Liver (tissue), 8 donors: ENCODE measurements at regions not wholly inside any gene's neighbourhood (a gene's known extent, or its start where the extent isn't known, plus 50 kb on each side); places are given as distances from the start of the nearest gene placed in this dataset.

Experiments
- DNase-seq: peaks from one replicate; pipeline ENCODE4 v3.0.0-alpha.2; 2017; ENCODE audit warnings: low spot score
- H3K27ac ChIP-seq, 2 donors: one replicate each; pipeline ENCODE4 v1.7.0; 2013; ENCODE audit warnings: inconsistent platforms in 2 of 2, low read length in 2 of 2, control low read depth in 1 of 2, low read depth in 1 of 2, mild to moderate bottlenecking in 1 of 2
- H3K27me3 ChIP-seq, 4 donors: one replicate each; pipeline versions ENCODE4 v1.6.1 to v1.7.0; 2013; ENCODE audit warnings: low read length in 3 of 4, inconsistent platforms in 1 of 4, mild to moderate bottlenecking in 1 of 4, moderate library complexity in 1 of 4; ENCODE audit not compliant: control insufficient read depth in 4 of 4, insufficient read depth in 4 of 4
- H3K36me3 ChIP-seq, 4 donors: one replicate each; pipeline versions ENCODE4 v1.6.1 to v1.7.0; 2013; ENCODE audit warnings: low read length in 3 of 4, mild to moderate bottlenecking in 3 of 4, low read depth in 1 of 4, moderate library complexity in 1 of 4; ENCODE audit not compliant: control insufficient read depth in 4 of 4, insufficient read depth in 3 of 4
- H3K4me1 ChIP-seq, 4 donors: one replicate each; pipeline versions ENCODE4 v1.6.1 to v1.7.0; 2013; ENCODE audit warnings: low read length in 3 of 4, mild to moderate bottlenecking in 3 of 4, moderate library complexity in 1 of 4; ENCODE audit not compliant: control insufficient read depth in 4 of 4, insufficient read depth in 4 of 4
- H3K4me3 ChIP-seq, 3 donors: one replicate each; pipeline versions ENCODE4 v1.6.1 to v1.7.0; 2013; ENCODE audit warnings: low read length in 3 of 3, control low read depth in 1 of 3, low read depth in 1 of 3, mild to moderate bottlenecking in 1 of 3
- H3K9ac ChIP-seq, 2 donors: one replicate each; pipeline ENCODE4 v1.7.0; 2013; ENCODE audit warnings: low read length in 2 of 2, mild to moderate bottlenecking in 2 of 2, moderate library complexity in 2 of 2, control low read depth in 1 of 2, low read depth in 1 of 2
- H3K9me3 ChIP-seq, 4 donors: one replicate each; pipeline versions ENCODE4 v1.6.1 to v1.7.0; 2013; ENCODE audit warnings: low read length in 3 of 4; ENCODE audit not compliant: control insufficient read depth in 4 of 4
- CTCF ChIP-seq: fragments of 150-350 bp; IDR thresholded peaks from 2 replicates; pipeline ENCODE4 v1.5.1; 2017; ENCODE audit warnings: improper control_type of control experiment, low read depth, low read length; ENCODE audit not compliant: missing input control
- EGR1 ChIP-seq, 2 donors: IDR thresholded peaks; 2 replicates each; pipeline ENCODE4 v1.6.1; 2016 to 2018; ENCODE audit warnings: antibody characterized with exemption in 2 of 2, low read depth in 2 of 2
- FOXA1 ChIP-seq: IDR thresholded peaks from 2 replicates; pipeline ENCODE4 v1.6.1; 2016; ENCODE audit warnings: antibody characterized with exemption
- FOXA2 ChIP-seq: IDR thresholded peaks from 2 replicates; pipeline ENCODE4 v1.6.1; 2016; ENCODE audit warnings: antibody characterized with exemption
- GABPA ChIP-seq, 2 donors: IDR thresholded peaks in 1 of 2; conservative IDR thresholded peaks in 1 of 2; 2 replicates each; pipeline ENCODE4 v1.6.1; 2016; ENCODE audit warnings: antibody characterized with exemption in 2 of 2, mild to moderate bottlenecking in 1 of 2, moderate library complexity in 1 of 2
- HNF4A ChIP-seq, 2 donors: conservative IDR thresholded peaks; 2 replicates each; pipeline ENCODE4 v1.6.1; 2016; ENCODE audit warnings: antibody characterized with exemption in 2 of 2, mild to moderate bottlenecking in 2 of 2
- HNF4G ChIP-seq: IDR thresholded peaks from 2 replicates; pipeline ENCODE4 v1.6.1; 2016; ENCODE audit warnings: antibody characterized with exemption
- JUND ChIP-seq, 2 donors: IDR thresholded peaks; 2 replicates each; pipeline ENCODE4 v1.6.1; 2016; ENCODE audit warnings: antibody characterized with exemption in 2 of 2
- NR2F2 ChIP-seq: IDR thresholded peaks from 2 replicates; pipeline ENCODE4 v1.6.1; 2016; ENCODE audit warnings: antibody characterized with exemption
- RAD21 ChIP-seq, 2 donors: IDR thresholded peaks; 2 replicates each; pipeline ENCODE4 v1.6.1; 2016; ENCODE audit warnings: antibody characterized with exemption in 2 of 2, mild to moderate bottlenecking in 2 of 2
- REST ChIP-seq: IDR thresholded peaks from 2 replicates; pipeline ENCODE4 v1.6.1; 2016; ENCODE audit warnings: antibody characterized with exemption, mild to moderate bottlenecking
- RXRA ChIP-seq, 2 donors: IDR thresholded peaks; 2 replicates each; pipeline ENCODE4 v1.6.1; 2017 to 2018; ENCODE audit warnings: antibody characterized with exemption in 2 of 2, mild to moderate bottlenecking in 1 of 2
- SP1 ChIP-seq: IDR thresholded peaks from 2 replicates; pipeline ENCODE4 v1.6.1; 2018; ENCODE audit warnings: antibody characterized with exemption, mild to moderate bottlenecking
- TAF1 ChIP-seq: conservative IDR thresholded peaks from 2 replicates; pipeline ENCODE4 v1.6.1; 2016; ENCODE audit warnings: antibody characterized with exemption, mild to moderate bottlenecking
- YY1 ChIP-seq: IDR thresholded peaks from 2 replicates; pipeline ENCODE4 v1.6.1; 2016; ENCODE audit warnings: antibody characterized with exemption, mild to moderate bottlenecking
- WGBS: extraction: QIAGEN DNeasy Blood & Tissue Kit; methylation state at CpG from one replicate; pipeline ENCODE4 v1.1.7; 2013; 5-methylcytosine and 5-hydroxymethylcytosine counted together
- TF ChIP-seq, protein P1 (sequence below): IDR thresholded peaks from 2 replicates; pipeline ENCODE4 v1.6.1; 2016; ENCODE audit warnings: antibody characterized with exemption
- TF ChIP-seq, protein P2 (sequence below): IDR thresholded peaks from 2 replicates; pipeline ENCODE4 v1.6.1; 2016; ENCODE audit warnings: antibody characterized with exemption
- TF ChIP-seq, protein P3 (sequence below): IDR thresholded peaks from 2 replicates; pipeline ENCODE4 v1.6.1; 2016; ENCODE audit warnings: antibody characterized with exemption
- donor health status: healthy.
- donor health status: healthy.
- donor health status: healthy.
- donor health status: healthy.
- donor health status: healthy.

- no peak overlapping the region for H3K9ac ChIP-seq
- no peak overlapping the region for H3K4me3 ChIP-seq
- H3K9me3 ChIP-seq: no peaks in the 10 kb centered on the region
- TF ChIP-seq RXRA (IDR thresholded peaks at IDR 0.05) (no peak), JUND (IDR thresholded peaks at IDR 0.05) (no peak), GABPA (IDR thresholded peaks at IDR 0.05 in 1 of 2, conservative IDR thresholded peaks at IDR 0.05 in 1 of 2) (no peak), CTCF (no peak), FOXA1 (no peak), SP1 (no peak), RAD21 (IDR thresholded peaks at IDR 0.05) (no peak), HNF4A (conservative IDR thresholded peaks at IDR 0.05) (no peak), FOXA2 (no peak), EGR1 (IDR thresholded peaks at IDR 0.05; ENCODE audit: low read depth in 2 of 2) (no peak), REST (no peak), HNF4G (no peak), TAF1 (no peak), NR2F2 (no peak), YY1 (no peak)
- TF ChIP-seq, protein P1, sequence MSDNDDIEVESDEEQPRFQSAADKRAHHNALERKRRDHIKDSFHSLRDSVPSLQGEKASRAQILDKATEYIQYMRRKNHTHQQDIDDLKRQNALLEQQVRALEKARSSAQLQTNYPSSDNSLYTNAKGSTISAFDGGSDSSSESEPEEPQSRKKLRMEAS: no peak
- TF ChIP-seq, protein P2, sequence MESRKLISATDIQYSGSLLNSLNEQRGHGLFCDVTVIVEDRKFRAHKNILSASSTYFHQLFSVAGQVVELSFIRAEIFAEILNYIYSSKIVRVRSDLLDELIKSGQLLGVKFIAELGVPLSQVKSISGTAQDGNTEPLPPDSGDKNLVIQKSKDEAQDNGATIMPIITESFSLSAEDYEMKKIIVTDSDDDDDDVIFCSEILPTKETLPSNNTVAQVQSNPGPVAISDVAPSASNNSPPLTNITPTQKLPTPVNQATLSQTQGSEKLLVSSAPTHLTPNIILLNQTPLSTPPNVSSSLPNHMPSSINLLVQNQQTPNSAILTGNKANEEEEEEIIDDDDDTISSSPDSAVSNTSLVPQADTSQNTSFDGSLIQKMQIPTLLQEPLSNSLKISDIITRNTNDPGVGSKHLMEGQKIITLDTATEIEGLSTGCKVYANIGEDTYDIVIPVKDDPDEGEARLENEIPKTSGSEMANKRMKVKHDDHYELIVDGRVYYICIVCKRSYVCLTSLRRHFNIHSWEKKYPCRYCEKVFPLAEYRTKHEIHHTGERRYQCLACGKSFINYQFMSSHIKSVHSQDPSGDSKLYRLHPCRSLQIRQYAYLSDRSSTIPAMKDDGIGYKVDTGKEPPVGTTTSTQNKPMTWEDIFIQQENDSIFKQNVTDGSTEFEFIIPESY: no peak
- TF ChIP-seq, protein P3, sequence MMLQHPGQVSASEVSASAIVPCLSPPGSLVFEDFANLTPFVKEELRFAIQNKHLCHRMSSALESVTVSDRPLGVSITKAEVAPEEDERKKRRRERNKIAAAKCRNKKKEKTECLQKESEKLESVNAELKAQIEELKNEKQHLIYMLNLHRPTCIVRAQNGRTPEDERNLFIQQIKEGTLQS: no peak
- no peaks in the 10 kb centered on the region for H3K36me3 ChIP-seq
- H3K27me3 ChIP-seq: no peaks in the 10 kb centered on the region
- no peak for DNase-seq
- no peak overlapping the region for H3K27ac ChIP-seq
- H3K4me1 ChIP-seq: no peaks in the 10 kb centered on the region
- 93% methylated on average over 5 of the region's 5 CpGs for WGBS
These were observed 333.5 kb upstream of the B3GALT2 start for GRCh38 chr1:193519922-193520321.
